GM12878 (cell line): ENCODE measurements at regions not wholly inside any gene's neighbourhood (a gene's known extent, or its start where the extent isn't known, plus 50 kb on each side); places are given as distances from the start of the nearest gene placed in this dataset.

Experiments
- ATAC-seq: fragments of 200-7000 bp; cut with Tn5 transposase; 3 replicates; pipeline ENCODE4 v1.9.1; 2020; ENCODE audit warnings: mild to moderate bottlenecking, moderate library complexity
- BruUV-seq: library from RNA; stranded (reverse); fragments of 400-500 nt; replicated peaks from 2 replicates; lab custom pipeline; 2021; lab: Mats Ljungman, UMichigan
- CTCF ChIA-PET: fragments of 300-600 bp; sonication (Branson Sonifier 250); formaldehyde crosslinking; extraction: SDS; loops from one replicate; lab custom pipeline; 2021; ENCODE audit warnings: inconsistent platforms; lab: Yijun Ruan, JAX
- POLR2A ChIA-PET: fragments of 350-600 bp; formaldehyde crosslinking; extraction: SDS; loops from one replicate; lab custom pipeline; 2021; ENCODE audit warnings: inconsistent platforms; lab: Charles Lee
- RAD21 ChIA-PET: fragments of 300-600 bp; sonication (Branson Sonifier 250); formaldehyde crosslinking; loops from one replicate; lab custom pipeline; 2023; ENCODE audit warnings: antibody characterized with exemption; ENCODE audit not compliant: unreplicated experiment; lab: Charles Lee
- SMC1A ChIA-PET: fragments of 300-600 bp; sonication (Branson Sonifier 250); formaldehyde crosslinking; loops from one replicate; lab custom pipeline; 2023; ENCODE audit not compliant: unreplicated experiment, uncharacterized antibody; lab: Charles Lee
- DNase-seq: peaks from one replicate; pipeline ENCODE4 v3.0.0-alpha.2; 2011; ENCODE audit warnings: low read depth, low spot score
- FAIRE-seq: peaks from 3 replicates; lab custom pipeline; 2011; peaks lifted over from hg19 to GRCh38; lab: Jason Lieb, UNC
- H2AFZ ChIP-seq: 2 replicates; pipeline ENCODE4 v1.6.0; 2011; ENCODE audit warnings: low read depth, low read length, control low read depth; ENCODE audit not compliant: control insufficient read depth
- H3K27ac ChIP-seq: 2 replicates; pipeline ENCODE4 v1.5.1; 2011; ENCODE audit warnings: control low read depth; ENCODE audit not compliant: control insufficient read depth, insufficient read depth
- H3K27me3 ChIP-seq, 2 experiments: replicated peaks in 1 of 2; 2 replicates each; pipeline versions ENCODE4 v1.6.0 to v1.6.1; 2011; ENCODE audit warnings: low read length in 1 of 2; ENCODE audit not compliant: control insufficient read depth in 2 of 2, insufficient read depth in 2 of 2
- H3K36me3 ChIP-seq, 2 experiments: 2 replicates each; pipeline ENCODE4 v1.5.1; 2011; ENCODE audit warnings: low read length in 1 of 2; ENCODE audit not compliant: control insufficient read depth in 2 of 2, insufficient read depth in 2 of 2
- H3K4me1 ChIP-seq: 2 replicates; pipeline ENCODE4 v1.6.1; 2011; ENCODE audit warnings: mild to moderate bottlenecking, low read length, moderate library complexity, mixed read lengths; ENCODE audit not compliant: control insufficient read depth, insufficient read depth
- H3K4me2 ChIP-seq: 2 replicates; pipeline ENCODE4 v1.6.0; 2011; ENCODE audit warnings: control low read depth; ENCODE audit not compliant: control insufficient read depth, insufficient read depth
- H3K4me3 ChIP-seq: fragments of 200-600 bp; sonication (generic); 2 replicates; pipeline ENCODE4 v1.5.1; 2016
- H3K79me2 ChIP-seq: 2 replicates; pipeline ENCODE4 v1.6.0; 2011; ENCODE audit warnings: low read length; ENCODE audit not compliant: control insufficient read depth, insufficient read depth
- H3K9ac ChIP-seq: 2 replicates; pipeline ENCODE4 v1.8.0; 2011; ENCODE audit warnings: low read length, control low read depth, mixed read lengths; ENCODE audit not compliant: control insufficient read depth, insufficient read depth
- H3K9me3 ChIP-seq: replicated peaks from 3 replicates; pipeline ENCODE4 v1.5.1; 2011; ENCODE audit warnings: mild to moderate bottlenecking, low read length; ENCODE audit not compliant: control insufficient read depth, insufficient read depth
- H4K20me1 ChIP-seq: 2 replicates; pipeline ENCODE4 v1.6.0; 2011; ENCODE audit not compliant: control insufficient read depth, insufficient read depth
- ATF7 ChIP-seq: fragments of 450-650 bp; IDR thresholded peaks from 2 replicates; pipeline ENCODE4 v1.6.1; 2016; ENCODE audit warnings: low read depth, mild to moderate bottlenecking
- DPF2 ChIP-seq: fragments of 450-650 bp; IDR thresholded peaks from 2 replicates; pipeline ENCODE4 v1.6.1; 2017; ENCODE audit warnings: mild to moderate bottlenecking
- IKZF1 ChIP-seq: fragments of 450-650 bp; conservative IDR thresholded peaks from 2 replicates; pipeline ENCODE4 v1.6.1; 2017; ENCODE audit warnings: antibody characterized with exemption, mild to moderate bottlenecking
- MTA2 ChIP-seq: fragments of 450-650 bp; IDR thresholded peaks from 2 replicates; pipeline ENCODE4 v1.6.1; 2016; ENCODE audit warnings: low read depth, mild to moderate bottlenecking, moderate library complexity
- MXI1 ChIP-seq: fragments of 150-350 bp; IDR thresholded peaks from 2 replicates; pipeline ENCODE4 v1.6.1; 2011; ENCODE audit warnings: low read depth, mild to moderate bottlenecking, inconsistent platforms, low read length, improper control_type of control experiment
- PML ChIP-seq: IDR thresholded peaks from 2 replicates; pipeline ENCODE4 v1.6.1; 2012; ENCODE audit warnings: low read length, inconsistent platforms
- SIN3A ChIP-seq: IDR thresholded peaks from 2 replicates; pipeline ENCODE4 v1.6.1; 2012; ENCODE audit warnings: low read depth, low read length, improper control_type of control experiment
- SMC3 ChIP-seq: IDR thresholded peaks from 2 replicates; pipeline ENCODE4 v1.6.1; 2011; ENCODE audit warnings: low read length, improper control_type of control experiment, borderline replicate concordance
- SUZ12 ChIP-seq: fragments of 200-600 bp; sonication (generic); IDR thresholded peaks from one replicate; pipeline ENCODE4 v1.6.1; 2018; ENCODE audit warnings: antibody characterized with exemption, mild to moderate bottlenecking; ENCODE audit not compliant: unreplicated experiment
- TAF1 ChIP-seq: IDR thresholded peaks from 2 replicates; pipeline ENCODE4 v1.6.1; 2011; ENCODE audit warnings: mild to moderate bottlenecking, low read depth, low read length, borderline replicate concordance
- TBL1XR1 ChIP-seq: IDR thresholded peaks from 2 replicates; pipeline ENCODE4 v1.6.1; 2012; ENCODE audit warnings: low read depth, low read length, improper control_type of control experiment
- TCF3 ChIP-seq: IDR thresholded peaks from 2 replicates; pipeline ENCODE4 v1.6.1; 2012; ENCODE audit warnings: low read depth, mild to moderate bottlenecking, low read length, borderline replicate concordance; ENCODE audit not compliant: insufficient read depth
- WGBS: methylation state at CpG from one replicate; pipeline ENCODE4 v1.1.6; 2016; ENCODE audit warnings: low lambda C conversion rate; ENCODE audit not compliant: insufficient replicate concordance, insufficient coverage; ENCODE audit errors: missing lambda C conversion rate; 5-methylcytosine and 5-hydroxymethylcytosine counted together
- in situ Hi-C: fragments of 300-500 bp; cut with MboI; formaldehyde crosslinking; loops from 9 replicates; pipeline ENCODE4 v1.14.3; 2018; ENCODE audit warnings: mixed read lengths
- intact Hi-C: fragments of 100-400 bp; cut with micrococcal nuclease; formaldehyde crosslinking; loops from one replicate; pipeline ENCODE4 v1.14.2; 2022; ENCODE audit not compliant: unreplicated experiment
- TF ChIP-seq, protein P1 (sequence below): fragments of 450-650 bp; IDR thresholded peaks from 2 replicates; pipeline ENCODE4 v1.6.1; 2016; ENCODE audit warnings: mild to moderate bottlenecking
- TF ChIP-seq, protein P2 (sequence below): fragments of 450-650 bp; IDR thresholded peaks from 2 replicates; pipeline ENCODE4 v1.6.1; 2018; ENCODE audit warnings: borderline replicate concordance, mild to moderate bottlenecking; ENCODE audit not compliant: partially characterized antibody
- TF ChIP-seq, protein P3 (sequence below): fragments of 450-650 bp; IDR thresholded peaks from 2 replicates; pipeline ENCODE4 v1.6.1; 2017; ENCODE audit warnings: borderline replicate concordance
- TF ChIP-seq, protein P4 (sequence below): fragments of 150-350 bp; IDR thresholded peaks from 2 replicates; pipeline ENCODE4 v1.6.1; 2014; ENCODE audit warnings: mild to moderate bottlenecking, low read depth, low read length

DNA sequence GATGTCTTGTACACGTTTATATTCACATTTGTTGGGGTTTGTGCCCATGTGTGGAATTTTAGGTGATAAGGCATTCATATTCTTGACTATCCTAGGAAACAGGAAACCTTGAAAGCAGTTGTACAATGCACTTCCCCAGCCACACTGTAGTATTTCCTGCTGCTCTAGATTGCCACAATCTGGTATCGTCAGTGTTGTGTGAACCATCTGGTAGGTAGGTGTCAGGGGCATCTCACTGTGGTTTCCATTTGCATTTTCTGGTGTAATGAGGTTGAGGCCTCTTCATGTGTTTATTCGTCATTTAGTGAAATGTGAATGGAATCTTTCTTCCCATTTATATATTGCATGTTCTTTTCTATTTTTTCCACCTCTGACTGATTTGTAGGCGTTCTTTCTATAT lies 76.6 kb downstream of the SCGB2B2 start:
- in situ Hi-C loops (no loop called here), intact Hi-C loops (no loop called here)
- FAIRE-seq, result no peak
- Histone ChIP-seq H3K4me2 (no peak overlapping the region), H3K4me3 (no peak overlapping the region), H3K79me2 (no peaks in the 10 kb centered on the region)
- TF ChIP-seq SMC3 (no peak), SIN3A (no peak), ATF7 (no peak), IKZF1 (no peak), MXI1 (no peak), TCF3 (no peak), MTA2 (no peak), DPF2 (no peak), PML (no peak), TAF1 (no peak), TBL1XR1 (no peak), SUZ12 (no peak)
- TF ChIP-seq, protein P1, sequence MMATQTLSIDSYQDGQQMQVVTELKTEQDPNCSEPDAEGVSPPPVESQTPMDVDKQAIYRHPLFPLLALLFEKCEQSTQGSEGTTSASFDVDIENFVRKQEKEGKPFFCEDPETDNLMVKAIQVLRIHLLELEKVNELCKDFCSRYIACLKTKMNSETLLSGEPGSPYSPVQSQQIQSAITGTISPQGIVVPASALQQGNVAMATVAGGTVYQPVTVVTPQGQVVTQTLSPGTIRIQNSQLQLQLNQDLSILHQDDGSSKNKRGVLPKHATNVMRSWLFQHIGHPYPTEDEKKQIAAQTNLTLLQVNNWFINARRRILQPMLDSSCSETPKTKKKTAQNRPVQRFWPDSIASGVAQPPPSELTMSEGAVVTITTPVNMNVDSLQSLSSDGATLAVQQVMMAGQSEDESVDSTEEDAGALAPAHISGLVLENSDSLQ, result no peak
- TF ChIP-seq, protein P2, sequence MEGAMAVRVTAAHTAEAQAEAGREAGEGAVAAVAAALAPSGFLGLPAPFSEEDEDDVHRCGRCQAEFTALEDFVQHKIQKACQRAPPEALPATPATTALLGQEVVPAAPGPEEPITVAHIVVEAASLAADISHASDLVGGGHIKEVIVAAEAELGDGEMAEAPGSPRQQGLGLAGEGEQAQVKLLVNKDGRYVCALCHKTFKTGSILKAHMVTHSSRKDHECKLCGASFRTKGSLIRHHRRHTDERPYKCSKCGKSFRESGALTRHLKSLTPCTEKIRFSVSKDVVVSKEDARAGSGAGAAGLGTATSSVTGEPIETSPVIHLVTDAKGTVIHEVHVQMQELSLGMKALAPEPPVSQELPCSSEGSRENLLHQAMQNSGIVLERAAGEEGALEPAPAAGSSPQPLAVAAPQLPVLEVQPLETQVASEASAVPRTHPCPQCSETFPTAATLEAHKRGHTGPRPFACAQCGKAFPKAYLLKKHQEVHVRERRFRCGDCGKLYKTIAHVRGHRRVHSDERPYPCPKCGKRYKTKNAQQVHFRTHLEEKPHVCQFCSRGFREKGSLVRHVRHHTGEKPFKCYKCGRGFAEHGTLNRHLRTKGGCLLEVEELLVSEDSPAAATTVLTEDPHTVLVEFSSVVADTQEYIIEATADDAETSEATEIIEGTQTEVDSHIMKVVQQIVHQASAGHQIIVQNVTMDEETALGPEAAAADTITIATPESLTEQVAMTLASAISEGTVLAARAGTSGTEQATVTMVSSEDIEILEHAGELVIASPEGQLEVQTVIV, result no peak
- TF ChIP-seq, protein P3, sequence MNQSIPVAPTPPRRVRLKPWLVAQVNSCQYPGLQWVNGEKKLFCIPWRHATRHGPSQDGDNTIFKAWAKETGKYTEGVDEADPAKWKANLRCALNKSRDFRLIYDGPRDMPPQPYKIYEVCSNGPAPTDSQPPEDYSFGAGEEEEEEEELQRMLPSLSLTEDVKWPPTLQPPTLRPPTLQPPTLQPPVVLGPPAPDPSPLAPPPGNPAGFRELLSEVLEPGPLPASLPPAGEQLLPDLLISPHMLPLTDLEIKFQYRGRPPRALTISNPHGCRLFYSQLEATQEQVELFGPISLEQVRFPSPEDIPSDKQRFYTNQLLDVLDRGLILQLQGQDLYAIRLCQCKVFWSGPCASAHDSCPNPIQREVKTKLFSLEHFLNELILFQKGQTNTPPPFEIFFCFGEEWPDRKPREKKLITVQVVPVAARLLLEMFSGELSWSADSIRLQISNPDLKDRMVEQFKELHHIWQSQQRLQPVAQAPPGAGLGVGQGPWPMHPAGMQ, result no peak
- TF ChIP-seq, protein P4, sequence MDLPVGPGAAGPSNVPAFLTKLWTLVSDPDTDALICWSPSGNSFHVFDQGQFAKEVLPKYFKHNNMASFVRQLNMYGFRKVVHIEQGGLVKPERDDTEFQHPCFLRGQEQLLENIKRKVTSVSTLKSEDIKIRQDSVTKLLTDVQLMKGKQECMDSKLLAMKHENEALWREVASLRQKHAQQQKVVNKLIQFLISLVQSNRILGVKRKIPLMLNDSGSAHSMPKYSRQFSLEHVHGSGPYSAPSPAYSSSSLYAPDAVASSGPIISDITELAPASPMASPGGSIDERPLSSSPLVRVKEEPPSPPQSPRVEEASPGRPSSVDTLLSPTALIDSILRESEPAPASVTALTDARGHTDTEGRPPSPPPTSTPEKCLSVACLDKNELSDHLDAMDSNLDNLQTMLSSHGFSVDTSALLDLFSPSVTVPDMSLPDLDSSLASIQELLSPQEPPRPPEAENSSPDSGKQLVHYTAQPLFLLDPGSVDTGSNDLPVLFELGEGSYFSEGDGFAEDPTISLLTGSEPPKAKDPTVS, result no peak
- TF ChIP-seq, all 136 proteins: peak for 0
- ChIA-PET CTCF (no interaction called here), RAD21 (no interaction called here), POLR2A (no interaction called here), SMC1A (no interaction called here)
- DNase-seq (peak; percentile 4), ATAC-seq (no peak)
- WGBS, result 13% methylated on average over 4 of the region's 4 CpGs
- no peaks in the 10 kb centered on the region for H3K27me3 ChIP-seq
- no peaks in the 10 kb centered on the region for H4K20me1 ChIP-seq
- H3K9ac ChIP-seq, result no peak overlapping the region
- H3K36me3 ChIP-seq, result no peaks in the 10 kb centered on the region
- H3K27ac ChIP-seq, result no peak overlapping the region
- no TSS peak for BruUV-seq
- no peaks in the 10 kb centered on the region for H3K4me1 ChIP-seq
- no peaks in the 10 kb centered on the region; the same call in 2 of the 3 replicates for H3K9me3 ChIP-seq
- no peak overlapping the region for H2AFZ ChIP-seq
